ENCODE measurements at regions not wholly inside any gene's neighbourhood (a gene's known extent, or its start where the extent isn't known, plus 50 kb on each side); places are given as distances from the start of the nearest gene placed in this dataset.

- no peak; the same call in 1 of the 2 replicates for TF ChIP-seq CTCF (IDR thresholded peaks at IDR 0.05; ENCODE audit: low read depth, low read length)
- no peak for DNase-seq (ENCODE audit: extremely low read depth, low read depth)
Measured at GRCh38 chr14:94903883-94904282, 134.0 kb upstream of the GSC start.

GRCh38 chr14:94903338-94903737 is 133.4 kb upstream of the GSC start:
- TF ChIP-seq CTCF (IDR thresholded peaks at IDR 0.05; ENCODE audit: low read depth, low read length): no peak
- no peak for DNase-seq (ENCODE audit: extremely low read depth, low read depth)

GRCh38 chr14:94897561-94897960 is 127.6 kb upstream of the GSC start:
- TF ChIP-seq CTCF (IDR thresholded peaks at IDR 0.05; ENCODE audit: low read depth, low read length): no peak
- DNase-seq (ENCODE audit: extremely low read depth, low read depth): no peak

- TF ChIP-seq CTCF (IDR thresholded peaks at IDR 0.05; ENCODE audit: low read depth, low read length): no peak
- DNase-seq (ENCODE audit: extremely low read depth, low read depth): no peak
Measured at GRCh38 chr14:94897082-94897481, 127.2 kb upstream of the GSC start.

GRCh38 chr14:94893411-94894160 is 123.7 kb upstream of the GSC start:
- TF ChIP-seq CTCF (IDR thresholded peaks at IDR 0.05; ENCODE audit: low read depth, low read length): no peak

GRCh38 chr14:94890785-94891184 is 120.9 kb upstream of the GSC start:
- no peak for TF ChIP-seq CTCF (IDR thresholded peaks at IDR 0.05; ENCODE audit: low read depth, low read length)
- no peak for DNase-seq (ENCODE audit: extremely low read depth, low read depth)

More at GRCh38 chr14:94893411-94894160, 123.7 kb upstream of the GSC start:
- no peak for DNase-seq (ENCODE audit: extremely low read depth, low read depth)

GRCh38 chr14:94889520-94890312 is 119.8 kb upstream of the GSC start:
- TF ChIP-seq CTCF (IDR thresholded peaks at IDR 0.05; ENCODE audit: low read depth, low read length): no peak
- no peak for DNase-seq (ENCODE audit: extremely low read depth, low read depth)
